IPS-18a (cell line): ENCODE measurements at regions not wholly inside any gene's neighbourhood (a gene's known extent, or its start where the extent isn't known, plus 50 kb on each side); places are given as distances from the start of the nearest gene placed in this dataset.

Experiments
- H3K27ac ChIP-seq: one replicate; pipeline ENCODE4 v1.5.1; 2013; ENCODE audit warnings: low read length
- H3K27me3 ChIP-seq: one replicate; pipeline ENCODE4 v1.6.1; 2013; ENCODE audit warnings: mild to moderate bottlenecking, low read length; ENCODE audit not compliant: control insufficient read depth, insufficient read depth
- H3K36me3 ChIP-seq: one replicate; pipeline ENCODE4 v1.6.1; 2013; ENCODE audit warnings: low read depth, low read length; ENCODE audit not compliant: control insufficient read depth
- H3K4me1 ChIP-seq: one replicate; pipeline ENCODE4 v1.6.1; 2013; ENCODE audit warnings: low read depth, low read length; ENCODE audit not compliant: control insufficient read depth
- H3K4me3 ChIP-seq: one replicate; pipeline ENCODE4 v1.5.1; 2013; ENCODE audit warnings: low read length
- H3K9ac ChIP-seq: one replicate; pipeline ENCODE4 v1.6.1; 2013; ENCODE audit warnings: mild to moderate bottlenecking, low read length, moderate library complexity
- H3K9me3 ChIP-seq: one replicate; pipeline ENCODE4 v1.6.1; 2013; ENCODE audit warnings: low read depth, low read length; ENCODE audit not compliant: control insufficient read depth

DNA sequence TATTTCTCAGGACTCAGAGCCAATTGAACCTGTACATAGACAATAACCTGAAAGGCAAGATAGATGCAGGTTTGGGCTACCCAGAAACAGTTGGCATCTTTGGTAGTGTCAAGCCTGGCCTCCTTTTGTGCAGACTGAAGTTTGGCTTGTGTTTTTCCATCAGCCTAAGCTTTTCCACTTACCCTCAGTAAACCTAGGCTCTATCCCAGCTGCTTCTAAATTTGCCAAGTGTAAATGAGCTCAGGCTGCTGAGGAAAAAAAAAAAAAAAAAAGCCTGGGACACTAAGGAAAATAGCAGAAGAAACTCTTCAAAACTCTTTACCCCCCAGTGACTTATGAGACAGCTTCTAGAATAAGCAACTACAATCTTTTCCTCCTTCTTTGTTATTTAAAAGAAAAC, 316.3 kb upstream of the SORCS1 start:
- Histone ChIP-seq H3K4me3 (no peak overlapping the region), H3K36me3 (no peaks in the 10 kb centered on the region), H3K9me3 (no peaks in the 10 kb centered on the region), H3K9ac (no peak overlapping the region), H3K27ac (no peak overlapping the region), H3K4me1 (no peaks in the 10 kb centered on the region), H3K27me3 (no peaks in the 10 kb centered on the region)

DNA sequence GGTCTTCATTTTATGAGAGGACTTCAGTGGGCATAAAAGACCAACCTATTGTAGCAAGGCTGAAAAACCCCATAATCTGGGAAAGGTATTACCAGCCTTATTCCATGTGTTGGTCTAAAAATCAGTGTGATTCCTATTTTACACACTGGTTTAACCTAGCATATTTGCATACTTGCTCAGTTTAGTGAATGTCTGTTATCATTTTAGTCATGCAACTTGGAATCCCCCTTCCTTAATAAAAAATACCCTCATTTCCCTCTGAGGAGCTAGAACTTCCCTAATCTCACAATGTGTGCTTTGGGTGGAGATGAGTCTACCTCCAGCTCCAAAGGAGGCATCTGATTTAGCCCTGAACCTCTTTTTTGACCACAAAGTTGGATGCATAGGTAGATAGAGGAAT, 312.8 kb upstream of the SORCS1 start:
- Histone ChIP-seq H3K27me3 (no peaks in the 10 kb centered on the region), H3K4me1 (no peaks in the 10 kb centered on the region), H3K27ac (no peak overlapping the region), H3K36me3 (no peaks in the 10 kb centered on the region), H3K9ac (no peak overlapping the region), H3K4me3 (no peak overlapping the region), H3K9me3 (no peaks in the 10 kb centered on the region)

DNA sequence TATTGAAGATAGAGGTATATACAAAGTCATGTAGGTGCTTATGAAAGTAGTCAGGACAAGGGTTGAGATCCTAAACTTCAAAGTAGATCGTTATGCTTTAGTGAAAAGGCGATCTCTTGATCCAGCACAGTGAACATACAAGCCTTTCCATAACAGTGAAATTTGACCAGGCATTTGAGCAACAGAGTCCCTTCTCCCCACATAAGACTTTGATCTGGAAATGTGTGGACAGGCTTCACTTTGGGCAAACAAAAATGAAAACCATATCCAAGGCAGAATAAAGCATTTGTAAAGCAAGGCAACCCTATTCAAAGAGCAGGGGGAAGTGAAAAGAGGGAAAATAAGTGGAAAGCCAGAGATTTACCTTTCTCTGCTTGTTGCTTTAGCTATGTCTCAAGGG, 311.9 kb upstream of the SORCS1 start:
- Histone ChIP-seq H3K4me3 (no peak overlapping the region), H3K9ac (no peak overlapping the region)

DNA sequence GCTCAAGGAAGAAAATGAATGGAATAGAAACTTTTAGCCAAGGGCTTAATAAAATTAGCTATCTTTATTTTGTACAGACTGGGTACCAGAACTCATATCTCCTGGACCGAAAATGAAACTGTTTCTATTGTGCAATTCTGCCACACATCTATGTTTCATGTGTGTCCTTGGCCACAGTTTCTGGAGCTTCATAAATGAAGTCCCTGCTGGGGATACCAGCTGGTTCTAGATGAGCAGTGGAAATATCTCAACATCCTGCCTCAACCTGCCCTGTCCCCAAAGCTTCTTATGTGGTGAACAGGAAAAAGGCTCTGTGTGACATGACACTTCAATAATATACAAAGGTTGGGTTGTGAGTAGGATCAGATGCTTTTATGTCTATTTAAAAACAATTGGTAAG, 310.1 kb upstream of the SORCS1 start:
- H3K9ac ChIP-seq, result no peak overlapping the region
- no peak overlapping the region for H3K27ac ChIP-seq
- no peaks in the 10 kb centered on the region for H3K4me1 ChIP-seq
- no peak overlapping the region for H3K4me3 ChIP-seq
- no peaks in the 10 kb centered on the region for H3K9me3 ChIP-seq
- H3K27me3 ChIP-seq, result no peaks in the 10 kb centered on the region
- H3K36me3 ChIP-seq, result no peaks in the 10 kb centered on the region

More for the DNA sequence above, 311.9 kb upstream of the SORCS1 start:
- no peaks in the 10 kb centered on the region for H3K9me3 ChIP-seq
- H3K4me1 ChIP-seq, result no peaks in the 10 kb centered on the region
- no peaks in the 10 kb centered on the region for H3K27me3 ChIP-seq
- H3K27ac ChIP-seq, result no peak overlapping the region
- H3K36me3 ChIP-seq, result no peaks in the 10 kb centered on the region

DNA sequence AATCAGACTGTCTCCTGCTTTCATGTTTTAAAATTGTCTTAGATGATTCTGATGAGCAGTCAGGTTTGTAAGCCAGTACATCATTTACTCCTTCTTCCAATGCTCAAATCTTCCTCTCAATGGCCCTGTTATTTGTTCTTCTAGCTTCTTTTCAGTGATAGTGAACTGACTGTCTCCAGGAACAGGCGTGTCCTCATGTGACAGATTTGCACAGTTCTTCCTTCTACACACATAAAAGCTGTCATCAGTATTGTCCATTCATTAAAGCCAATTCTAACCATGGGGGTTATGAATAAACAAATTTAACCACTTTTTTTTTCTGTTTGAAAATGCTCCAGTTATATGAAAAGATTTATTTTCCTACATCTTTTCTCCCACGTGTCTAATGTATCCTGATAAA, 308.7 kb upstream of the SORCS1 start:
- H3K9me3 ChIP-seq, result no peaks in the 10 kb centered on the region
- H3K27me3 ChIP-seq, result no peaks in the 10 kb centered on the region
- no peak overlapping the region for H3K4me3 ChIP-seq
- no peaks in the 10 kb centered on the region for H3K36me3 ChIP-seq
- no peaks in the 10 kb centered on the region for H3K4me1 ChIP-seq
- no peak overlapping the region for H3K27ac ChIP-seq
- no peak overlapping the region for H3K9ac ChIP-seq

DNA sequence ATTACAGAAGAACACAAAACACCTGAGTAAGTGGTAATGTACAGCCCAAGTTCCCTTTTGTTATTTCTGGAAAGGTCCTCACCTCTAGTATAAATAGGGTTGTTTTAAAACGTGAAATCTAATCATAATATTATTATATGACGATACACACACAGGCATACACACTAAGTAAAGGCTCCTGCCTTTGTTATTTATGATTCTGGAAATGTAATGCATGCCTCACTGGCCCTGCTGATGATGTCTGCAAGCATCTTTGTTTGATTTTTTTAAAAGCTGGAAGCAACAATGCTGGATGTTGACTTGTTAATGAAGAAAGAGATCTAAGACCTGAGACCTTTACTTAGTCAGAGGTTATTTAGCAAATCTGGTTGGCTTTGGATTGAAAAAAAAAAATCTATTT, 307.4 kb upstream of the SORCS1 start:
- H3K9ac ChIP-seq, result no peak overlapping the region
- no peaks in the 10 kb centered on the region for H3K4me1 ChIP-seq
- H3K27ac ChIP-seq, result no peak overlapping the region
- no peak overlapping the region for H3K4me3 ChIP-seq
- no peaks in the 10 kb centered on the region for H3K27me3 ChIP-seq
- H3K36me3 ChIP-seq, result no peaks in the 10 kb centered on the region
- no peaks in the 10 kb centered on the region for H3K9me3 ChIP-seq

DNA sequence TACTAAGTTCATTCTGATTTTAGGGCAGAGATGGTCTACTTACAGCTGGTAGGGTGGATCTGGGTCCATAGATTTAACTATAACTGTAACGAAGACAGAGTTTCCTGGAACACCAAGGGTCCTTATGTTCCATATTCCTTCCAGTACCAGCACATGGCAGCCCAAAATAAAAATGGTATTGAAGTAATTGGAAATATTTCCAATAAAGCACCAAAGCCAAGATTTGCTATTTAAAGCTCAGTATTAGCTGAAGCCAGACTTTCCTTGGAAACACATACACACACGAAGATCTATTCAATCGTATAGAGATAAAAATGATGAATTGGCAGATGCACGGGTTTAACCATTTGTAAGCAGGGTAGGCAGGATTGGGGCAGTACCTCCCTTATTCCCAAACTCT, 289.1 kb upstream of the SORCS1 start:
- Histone ChIP-seq H3K4me3 (no peak overlapping the region), H3K9ac (no peak overlapping the region), H3K4me1 (no peaks in the 10 kb centered on the region), H3K9me3 (no peaks in the 10 kb centered on the region), H3K27me3 (no peaks in the 10 kb centered on the region), H3K27ac (no peak overlapping the region), H3K36me3 (no peaks in the 10 kb centered on the region)

DNA sequence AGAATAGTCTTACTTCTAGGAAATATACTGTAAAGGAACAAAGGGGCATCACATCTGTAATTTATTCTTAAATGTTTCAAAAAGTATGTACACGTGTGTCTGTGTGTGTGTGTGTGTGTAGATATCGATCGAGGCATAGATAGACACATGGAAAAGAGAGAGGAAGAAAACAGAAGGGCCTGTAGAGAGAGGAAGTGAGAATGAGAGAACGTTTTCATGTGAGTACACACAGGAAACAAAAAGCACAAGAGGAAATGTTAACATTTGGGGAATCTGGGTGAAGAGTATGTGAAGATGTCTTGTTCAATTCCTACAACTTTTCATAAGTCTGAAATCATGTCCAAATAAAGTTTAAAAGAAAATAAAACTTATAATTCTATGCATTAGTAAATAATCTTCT, 286.5 kb upstream of the SORCS1 start:
- no peak overlapping the region for H3K27ac ChIP-seq
- H3K4me1 ChIP-seq, result no peaks in the 10 kb centered on the region
- no peak overlapping the region for H3K4me3 ChIP-seq
- H3K9me3 ChIP-seq, result no peaks in the 10 kb centered on the region
- H3K27me3 ChIP-seq, result no peaks in the 10 kb centered on the region
- no peaks in the 10 kb centered on the region for H3K36me3 ChIP-seq
- H3K9ac ChIP-seq, result no peak overlapping the region

DNA sequence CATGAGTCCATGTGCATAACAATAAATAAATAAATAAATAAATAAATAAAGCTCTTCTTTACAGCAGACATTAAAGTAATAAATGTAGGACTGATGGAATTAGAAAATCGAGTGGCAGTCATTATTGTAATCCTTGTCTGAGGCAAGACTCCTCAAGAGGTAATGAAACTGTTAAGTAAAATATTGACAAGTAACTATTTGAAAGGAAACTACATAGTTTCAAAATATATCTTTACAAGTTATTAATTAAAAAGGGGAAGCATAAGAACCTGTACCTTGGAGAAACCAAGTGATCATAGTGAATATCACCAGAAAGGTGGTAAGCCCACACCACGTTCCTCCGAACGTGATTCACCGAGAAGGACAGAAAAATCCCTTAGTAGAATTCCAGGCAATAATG, 285.6 kb upstream of the SORCS1 start:
- no peak overlapping the region for H3K4me3 ChIP-seq
- H3K36me3 ChIP-seq, result no peaks in the 10 kb centered on the region
- no peaks in the 10 kb centered on the region for H3K9me3 ChIP-seq
- no peak overlapping the region for H3K27ac ChIP-seq
- no peak overlapping the region for H3K9ac ChIP-seq
- no peaks in the 10 kb centered on the region for H3K27me3 ChIP-seq
- H3K4me1 ChIP-seq, result no peaks in the 10 kb centered on the region

DNA sequence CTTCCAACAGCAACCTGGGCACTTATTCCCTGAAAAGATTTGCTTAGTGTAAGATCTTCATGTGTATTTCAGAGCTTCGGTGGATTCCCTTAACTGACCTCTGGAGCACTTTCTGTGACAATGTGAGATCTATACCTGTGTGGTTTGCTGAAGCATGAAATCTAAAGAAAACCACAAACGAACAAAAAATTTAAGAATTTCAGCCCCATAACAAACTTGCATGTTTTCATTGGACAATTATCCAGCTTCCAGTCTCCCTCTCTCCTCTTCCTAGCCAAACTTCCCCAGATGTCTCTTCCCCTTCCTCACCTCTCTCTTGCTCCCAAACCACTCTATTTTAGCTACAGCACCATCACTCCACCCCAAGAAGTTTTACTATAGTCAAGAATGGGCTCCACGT, 279.9 kb upstream of the SORCS1 start:
- Histone ChIP-seq H3K27me3 (no peaks in the 10 kb centered on the region), H3K4me3 (no peak overlapping the region), H3K9ac (no peak overlapping the region), H3K27ac (no peak overlapping the region), H3K4me1 (no peaks in the 10 kb centered on the region), H3K36me3 (no peaks in the 10 kb centered on the region), H3K9me3 (no peaks in the 10 kb centered on the region)

DNA sequence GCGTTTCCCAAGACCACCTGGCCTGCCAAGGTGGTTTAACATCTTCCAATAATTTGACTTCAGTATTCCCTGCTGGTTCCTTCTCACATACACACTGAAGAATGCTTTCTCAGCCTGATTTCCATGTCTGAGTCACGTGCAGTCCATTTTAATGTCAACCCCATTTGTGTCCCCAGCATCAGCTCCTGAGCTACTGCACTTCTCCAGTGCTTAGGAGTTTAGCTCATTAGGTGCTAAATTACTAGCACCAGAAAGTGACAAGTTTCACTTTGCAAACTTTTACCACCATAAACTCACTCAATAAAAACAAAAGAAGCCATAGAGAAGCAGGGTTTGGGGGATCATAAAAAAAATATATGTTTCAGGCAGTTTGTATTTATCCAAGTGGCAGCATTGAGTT, 279.3 kb upstream of the SORCS1 start:
- H3K9me3 ChIP-seq, result no peaks in the 10 kb centered on the region
- H3K27ac ChIP-seq, result no peak overlapping the region
- no peaks in the 10 kb centered on the region for H3K4me1 ChIP-seq
- no peak overlapping the region for H3K4me3 ChIP-seq
- no peaks in the 10 kb centered on the region for H3K36me3 ChIP-seq
- H3K9ac ChIP-seq, result no peak overlapping the region
- H3K27me3 ChIP-seq, result no peaks in the 10 kb centered on the region

DNA sequence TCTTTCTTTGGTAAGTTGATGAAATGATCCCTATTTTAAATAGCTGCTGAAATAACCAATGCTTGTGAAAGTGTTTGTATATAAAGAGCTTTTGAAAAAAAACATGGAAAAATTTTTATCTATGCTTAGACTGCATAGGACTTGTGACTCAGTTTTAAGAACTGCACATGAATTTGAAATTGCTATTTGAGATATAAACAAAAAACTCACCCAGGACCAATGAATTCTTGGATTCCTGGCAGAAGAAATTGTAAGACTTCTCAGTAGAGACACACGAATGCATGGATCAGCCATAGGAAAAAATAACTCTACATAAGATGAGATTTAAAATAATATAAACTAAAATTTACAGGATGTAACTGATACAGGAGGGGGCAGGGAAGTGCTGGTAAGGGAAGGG, 278.8 kb upstream of the SORCS1 start:
- Histone ChIP-seq H3K36me3 (no peaks in the 10 kb centered on the region), H3K27me3 (no peaks in the 10 kb centered on the region), H3K4me3 (no peak overlapping the region), H3K4me1 (no peaks in the 10 kb centered on the region), H3K9ac (no peak overlapping the region), H3K9me3 (no peaks in the 10 kb centered on the region), H3K27ac (no peak overlapping the region)
